H1 (cell line): ENCODE measurements at regions not wholly inside any gene's neighbourhood (a gene's known extent, or its start where the extent isn't known, plus 50 kb on each side); places are given as distances from the start of the nearest gene placed in this dataset.
A peak's percentile ranks its signal among the peaks of the same experiment; 100 is the strongest.

ENCODE experiments used
- TF ChIP-seq, protein P1 (sequence below), 3 experiments: IDR thresholded peaks; 1 replicate in 2 of 3; 2 replicates in 1 of 3; pipeline versions ENCODE4 v1.5.1 to v1.6.1; 2011; ENCODE audit warnings: low read length in 3 of 3, mild to moderate bottlenecking in 3 of 3, inconsistent platforms in 2 of 3, low read depth in 1 of 3, moderate library complexity in 1 of 3; ENCODE audit not compliant: insufficient read depth in 1 of 3; ENCODE audit errors: control extremely low read depth in 1 of 3

DNA sequence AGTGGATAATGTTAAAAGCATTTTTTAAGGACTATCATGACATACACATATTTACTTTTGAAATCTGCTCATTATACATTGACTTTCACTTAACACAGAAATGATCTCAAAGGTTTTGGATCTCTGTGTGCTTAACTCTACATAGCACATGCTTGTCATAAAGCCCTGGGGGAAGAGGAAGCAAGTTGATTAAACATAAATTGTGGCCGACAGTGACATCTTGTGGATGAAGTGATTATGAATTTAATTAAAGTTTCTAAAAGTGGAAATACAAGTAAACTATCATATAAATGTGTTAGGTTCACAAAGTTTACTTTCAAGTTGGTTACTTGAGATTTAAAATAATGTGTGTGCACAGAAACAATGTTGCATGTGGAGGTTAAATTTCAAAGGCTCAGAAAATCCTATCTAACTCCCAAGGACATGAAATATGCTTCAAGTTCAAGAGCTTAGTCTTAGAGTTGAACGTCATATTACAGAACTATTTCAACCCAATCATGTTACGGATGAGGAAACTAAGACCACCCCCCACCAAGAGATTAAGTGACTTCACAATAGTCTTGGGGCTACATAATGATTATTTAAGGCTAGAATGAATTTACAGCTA is 1247.8 kb downstream of the GATA3 start (continued):
- TF ChIP-seq, protein P1, sequence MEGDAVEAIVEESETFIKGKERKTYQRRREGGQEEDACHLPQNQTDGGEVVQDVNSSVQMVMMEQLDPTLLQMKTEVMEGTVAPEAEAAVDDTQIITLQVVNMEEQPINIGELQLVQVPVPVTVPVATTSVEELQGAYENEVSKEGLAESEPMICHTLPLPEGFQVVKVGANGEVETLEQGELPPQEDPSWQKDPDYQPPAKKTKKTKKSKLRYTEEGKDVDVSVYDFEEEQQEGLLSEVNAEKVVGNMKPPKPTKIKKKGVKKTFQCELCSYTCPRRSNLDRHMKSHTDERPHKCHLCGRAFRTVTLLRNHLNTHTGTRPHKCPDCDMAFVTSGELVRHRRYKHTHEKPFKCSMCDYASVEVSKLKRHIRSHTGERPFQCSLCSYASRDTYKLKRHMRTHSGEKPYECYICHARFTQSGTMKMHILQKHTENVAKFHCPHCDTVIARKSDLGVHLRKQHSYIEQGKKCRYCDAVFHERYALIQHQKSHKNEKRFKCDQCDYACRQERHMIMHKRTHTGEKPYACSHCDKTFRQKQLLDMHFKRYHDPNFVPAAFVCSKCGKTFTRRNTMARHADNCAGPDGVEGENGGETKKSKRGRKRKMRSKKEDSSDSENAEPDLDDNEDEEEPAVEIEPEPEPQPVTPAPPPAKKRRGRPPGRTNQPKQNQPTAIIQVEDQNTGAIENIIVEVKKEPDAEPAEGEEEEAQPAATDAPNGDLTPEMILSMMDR (IDR thresholded peaks at IDR 0.05; ENCODE audit: control extremely low read depth in 1 of 3, insufficient read depth in 1 of 3, low read depth in 1 of 3, low read length in 3 of 3): peak in 2 of 3 experiments; percentile 1 to 32; a peak in 2 of 4 replicates
- TF ChIP-seq, all 59 proteins: peak for 3
